SK-N-SH (cell line): ENCODE measurements at regions not wholly inside any gene's neighbourhood (a gene's known extent, or its start where the extent isn't known, plus 50 kb on each side); places are given as distances from the start of the nearest gene placed in this dataset.

Experiments used
- CTCF ChIA-PET: fragments of 300-600, 350-600 bp; formaldehyde crosslinking; extraction: SDS; loops from one replicate; lab custom pipeline; 2021; lab: Yijun Ruan, JAX
- POLR2A ChIA-PET: fragments of 350-600 bp; sonication (Branson Sonifier 250); formaldehyde crosslinking; extraction: SDS; loops from one replicate; lab custom pipeline; 2020; ENCODE audit warnings: antibody characterized with exemption, inconsistent platforms; lab: Yijun Ruan, JAX
- DNase-seq: peaks from one replicate; pipeline ENCODE4 v3.0.0; 2012
- H2AFZ ChIP-seq: fragments of 200-600 bp; sonication (generic); 2 replicates; pipeline ENCODE4 v1.8.1; 2016; ENCODE audit warnings: antibody characterized with exemption, mild to moderate bottlenecking, low read depth
- H3F3A ChIP-seq: fragments of 200-600 bp; sonication (generic); replicated peaks from 2 replicates; pipeline ENCODE3; 2016; ENCODE audit warnings: antibody characterized with exemption, mild to moderate bottlenecking; ENCODE audit not compliant: insufficient read depth
- H3K27ac ChIP-seq, 2 experiments: fragments of 200-500 bp in 1 of 2; fragments of 200-600 bp in 1 of 2; sonication (Bioruptor generic) in 1 of 2; sonication (generic), shearing (Covaris generic) in 1 of 2; 2 replicates each; pipeline versions ENCODE4 v1.5.1 to v1.6.1; 2014 to 2016; ENCODE audit warnings: low read depth in 2 of 2, inconsistent platforms in 1 of 2, low read length in 1 of 2, mild to moderate bottlenecking in 1 of 2, mixed read lengths in 1 of 2
- H3K27me3 ChIP-seq: fragments of 200-600 bp; sonication (generic), shearing (Covaris generic); 2 replicates; pipeline ENCODE4 v1.6.1; 2016; ENCODE audit warnings: mixed run types; ENCODE audit not compliant: insufficient read depth
- H3K36me3 ChIP-seq, 2 experiments: fragments of 200-500 bp in 1 of 2; fragments of 200-600 bp in 1 of 2; sonication (Bioruptor generic) in 1 of 2; sonication (generic) in 1 of 2; replicated peaks in 1 of 2; 2 replicates each; pipeline versions ENCODE3 to v1.5.1; 2014 to 2016; ENCODE audit warnings: low read length in 1 of 2, mild to moderate bottlenecking in 1 of 2; ENCODE audit not compliant: insufficient read depth in 2 of 2, control insufficient read depth in 1 of 2
- H3K4me1 ChIP-seq, 2 experiments: fragments of 200-500 bp in 1 of 2; fragments of 200-600 bp in 1 of 2; sonication (Bioruptor generic) in 1 of 2; sonication (generic), shearing (Covaris generic) in 1 of 2; 2 replicates each; pipeline versions ENCODE4 v1.5.1 to v1.6.1; 2014 to 2016; ENCODE audit warnings: low read depth in 1 of 2, low read length in 1 of 2, mixed run types in 1 of 2; ENCODE audit not compliant: insufficient read depth in 2 of 2, control insufficient read depth in 1 of 2
- H3K4me2 ChIP-seq: fragments of 200-600 bp; sonication (generic), shearing (Covaris generic); 2 replicates; pipeline ENCODE4 v1.6.1; 2017; ENCODE audit warnings: mixed run types
- H3K4me3 ChIP-seq, 2 experiments: fragments of 200-500 bp in 1 of 2; fragments of 200-600 bp in 1 of 2; sonication (Bioruptor generic) in 1 of 2; sonication (generic), shearing (Covaris generic) in 1 of 2; 2 replicates each; pipeline versions ENCODE4 v1.5.1 to v1.8.1; 2014 to 2016; ENCODE audit warnings: low read depth in 2 of 2, inconsistent platforms in 1 of 2, low read length in 1 of 2, mild to moderate bottlenecking in 1 of 2, mixed read lengths in 1 of 2, moderate library complexity in 1 of 2
- H3K79me2 ChIP-seq: fragments of 200-600 bp; sonication (generic); 2 replicates; pipeline ENCODE4 v1.8.1; 2017; ENCODE audit warnings: mild to moderate bottlenecking; ENCODE audit not compliant: insufficient read depth
- H3K9ac ChIP-seq: fragments of 200-600 bp; sonication (generic); 2 replicates; pipeline ENCODE4 v1.6.1; 2017; ENCODE audit warnings: mixed run types
- H3K9me2 ChIP-seq: fragments of 200-600 bp; sonication (generic); 2 replicates; pipeline ENCODE4 v1.6.1; 2017; ENCODE audit warnings: mixed run types
- H3K9me3 ChIP-seq: fragments of 200-600 bp; sonication (generic); 2 replicates; pipeline ENCODE4 v1.6.1; 2017; ENCODE audit warnings: mixed run types, mild to moderate bottlenecking, moderate library complexity
- H4K20me1 ChIP-seq: fragments of 200-600 bp; sonication (generic); 2 replicates; pipeline ENCODE4 v1.6.1; 2017; ENCODE audit warnings: mild to moderate bottlenecking, mixed run types; ENCODE audit not compliant: insufficient read depth
- GABPA ChIP-seq: IDR thresholded peaks from 2 replicates; pipeline ENCODE4 v1.4.0; 2012; ENCODE audit warnings: low read depth, mild to moderate bottlenecking
- GATA2 ChIP-seq: sonication (generic); formaldehyde crosslinking; IDR thresholded peaks from 2 replicates; pipeline ENCODE4 v1.5.0; 2020; ENCODE audit warnings: mild to moderate bottlenecking, missing genetic modification reagents
- JUND ChIP-seq: IDR thresholded peaks from 2 replicates; pipeline ENCODE4 v1.4.0; 2012
- MEF2A ChIP-seq: IDR thresholded peaks from 2 replicates; pipeline ENCODE4 v1.4.0; 2012; ENCODE audit warnings: low read depth, borderline replicate concordance
- MXI1 ChIP-seq: IDR thresholded peaks from 2 replicates; pipeline ENCODE4 v1.6.1; 2012; ENCODE audit warnings: mild to moderate bottlenecking, low read depth, low read length, improper control_type of control experiment
- NFIC ChIP-seq: IDR thresholded peaks from 2 replicates; pipeline ENCODE4 v1.4.0; 2012; ENCODE audit warnings: borderline replicate concordance
- NRF1 ChIP-seq: IDR thresholded peaks from 2 replicates; pipeline ENCODE4 v1.6.1; 2012; ENCODE audit warnings: low read depth, mild to moderate bottlenecking, low read length
- RCOR1 ChIP-seq: fragments of 150-350 bp; IDR thresholded peaks from 2 replicates; pipeline ENCODE4 v1.6.1; 2017; ENCODE audit warnings: antibody characterized with exemption, low read length
- RFX5 ChIP-seq: IDR thresholded peaks from 2 replicates; pipeline ENCODE4 v1.6.1; 2012; ENCODE audit warnings: mild to moderate bottlenecking, improper control_type of control experiment, low read length
- RXRA ChIP-seq: IDR thresholded peaks from 2 replicates; pipeline ENCODE4 v1.4.0; 2012; ENCODE audit warnings: low read depth, mild to moderate bottlenecking, borderline replicate concordance
- TCF12 ChIP-seq: IDR thresholded peaks from 2 replicates; pipeline ENCODE4 v1.4.0; 2012
- WGBS: methylation state at CpG from one replicate; pipeline ENCODE4 v1.1.6; 2017; ENCODE audit warnings: low lambda C conversion rate; 5-methylcytosine and 5-hydroxymethylcytosine counted together
- TF ChIP-seq, protein P1 (sequence below): IDR thresholded peaks from 2 replicates; pipeline ENCODE4 v1.4.0; 2012; ENCODE audit warnings: low read depth, borderline replicate concordance
- TF ChIP-seq, protein P2 (sequence below): IDR thresholded peaks from 2 replicates; pipeline ENCODE4 v1.4.0; 2012; ENCODE audit warnings: low read depth
- TF ChIP-seq, protein P3 (sequence below): IDR thresholded peaks from 2 replicates; pipeline ENCODE4; 2012
- TF ChIP-seq, protein P4 (sequence below): fragments of 150-350 bp; IDR thresholded peaks from 2 replicates; pipeline ENCODE4 v1.6.1; 2017; ENCODE audit warnings: antibody characterized with exemption, low read length, low read depth, borderline replicate concordance

DNA sequence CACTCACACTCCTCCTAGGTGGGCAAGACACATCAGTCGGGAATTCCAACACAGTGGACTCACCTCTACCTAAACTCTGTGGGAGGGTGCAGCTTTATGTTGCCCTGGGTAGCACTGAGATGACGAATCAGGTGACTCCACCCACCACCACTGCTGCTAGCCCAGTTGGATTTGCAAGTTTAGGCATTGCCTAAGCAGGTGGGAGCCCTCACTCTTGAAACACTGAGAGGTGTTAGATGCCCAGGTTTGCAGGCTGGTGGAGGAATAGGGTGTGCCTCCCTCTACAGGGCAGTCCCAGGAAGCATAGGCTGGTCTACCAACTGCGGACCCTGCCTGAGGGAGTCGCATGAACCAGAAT, 708.9 kb downstream of the POM121L12 start:
- H3K4me2 ChIP-seq, result no peak overlapping the region
- no peak overlapping the region for H3K4me3 ChIP-seq
- H3K27me3 ChIP-seq, result no peaks in the 10 kb centered on the region
- H2AFZ ChIP-seq, result no peak overlapping the region
- H3K27ac ChIP-seq, result no peak overlapping the region
- POLR2A ChIA-PET, result no interaction called here
- CTCF ChIA-PET, result no interaction called here
- peaks cover 0 to 7% of the 10 kb centered on the region in 2 experiments; a peak in 1 of 4 replicates for H3K4me1 ChIP-seq
- no peaks in the 10 kb centered on the region for H3F3A ChIP-seq
- peaks cover 6% of the 10 kb centered on the region; the same call in 1 of the 2 replicates for H3K9me2 ChIP-seq
- H3K9me3 ChIP-seq, result peaks cover 8% of the 10 kb centered on the region; the same call in 1 of the 2 replicates
- no peak overlapping the region for H3K9ac ChIP-seq
- no peak for DNase-seq
- H3K79me2 ChIP-seq, result no peaks in the 10 kb centered on the region
- H4K20me1 ChIP-seq, result no peaks in the 10 kb centered on the region
- no peak for TF ChIP-seq TCF12
- WGBS, result 9% methylated on average over 4 of the region's 4 CpGs
- H3K36me3 ChIP-seq, result no peaks in the 10 kb centered on the region

DNA sequence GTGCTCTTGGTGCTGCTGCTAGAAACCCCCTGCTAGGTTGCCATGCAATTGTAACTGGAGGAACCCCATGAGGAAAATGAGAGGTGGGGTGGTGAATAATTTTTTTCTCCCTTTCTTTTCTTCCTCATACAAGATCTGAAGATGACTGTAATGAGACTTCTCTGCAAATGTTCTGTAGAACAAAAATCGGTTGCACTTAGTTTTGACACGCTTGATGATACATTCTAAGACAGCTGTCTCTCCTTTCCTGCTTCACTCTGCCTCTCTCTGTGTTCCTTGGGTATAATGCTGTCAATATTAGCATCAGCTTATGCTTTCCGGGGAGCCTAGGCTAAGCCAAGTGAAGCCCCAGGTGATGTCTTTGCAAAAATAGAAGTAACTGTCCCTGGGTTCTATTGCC, 721.5 kb downstream of the POM121L12 start:
- Histone ChIP-seq H3K4me1 (no peaks in the 10 kb centered on the region), H2AFZ (no peak overlapping the region), H3K27ac (no peak overlapping the region), H3K4me3 (no peak overlapping the region), H3F3A (no peaks in the 10 kb centered on the region), H4K20me1 (no peaks in the 10 kb centered on the region), H3K9ac (no peak overlapping the region), H3K79me2 (no peaks in the 10 kb centered on the region), H3K27me3 (no peaks in the 10 kb centered on the region), H3K9me2 (no peaks in the 10 kb centered on the region), H3K4me2 (no peak overlapping the region), H3K36me3 (no peaks in the 10 kb centered on the region), H3K9me3 (no peaks in the 10 kb centered on the region)
- POLR2A ChIA-PET, result no interaction called here
- CTCF ChIA-PET, result interaction anchor here (0.7 kb wide), 1 partner anchor 73 kb away, joined by 3 read pairs; no protein-coding TSS in a partner anchor
- TF ChIP-seq RCOR1, result no peak
- no peak for DNase-seq
- WGBS, result 20% methylated on average over 3 of the region's 3 CpGs

DNA sequence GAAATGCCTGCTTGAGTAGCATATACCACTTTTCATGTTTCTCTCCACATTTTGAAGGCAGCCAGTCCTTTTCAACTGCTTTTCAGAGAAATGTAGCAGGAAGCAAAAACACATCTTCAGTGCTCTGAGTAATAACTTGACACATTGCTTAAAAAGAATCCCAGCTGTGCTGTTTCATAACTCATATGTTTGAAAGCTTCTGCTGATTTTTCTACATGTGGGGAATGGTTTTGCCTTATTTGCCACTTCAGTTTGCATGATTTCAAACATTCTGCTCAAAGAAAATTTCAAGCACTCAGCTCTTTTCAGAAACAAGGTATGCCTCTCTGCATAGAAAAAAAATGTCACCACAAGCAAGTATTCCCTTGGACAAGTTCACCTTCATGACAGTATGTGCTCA, 732.8 kb downstream of the POM121L12 start:
- CTCF ChIA-PET, result no interaction called here
- H2AFZ ChIP-seq, result no peak overlapping the region
- TF ChIP-seq NRF1 (no peak), GATA2 (no peak), RFX5 (no peak), GABPA (no peak), JUND (no peak)
- TF ChIP-seq, all 33 proteins: peak for 0
- H3F3A ChIP-seq, result no peaks in the 10 kb centered on the region
- peaks cover 10% of the 10 kb centered on the region; the same call in 1 of the 2 replicates for H3K9me3 ChIP-seq
- DNase-seq, result no peak
- H4K20me1 ChIP-seq, result no peaks in the 10 kb centered on the region
- H3K79me2 ChIP-seq, result no peaks in the 10 kb centered on the region
- no peaks in the 10 kb centered on the region for H3K27me3 ChIP-seq
- H3K9ac ChIP-seq, result no peak overlapping the region
- POLR2A ChIA-PET, result no interaction called here
- no peaks in the 10 kb centered on the region for H3K36me3 ChIP-seq
- H3K27ac ChIP-seq, result no peak overlapping the region
- H3K4me2 ChIP-seq, result no peak overlapping the region
- H3K4me3 ChIP-seq, result no peak overlapping the region
- no peaks in the 10 kb centered on the region; a peak in 1 of 4 replicates for H3K4me1 ChIP-seq
- H3K9me2 ChIP-seq, result no peaks in the 10 kb centered on the region

DNA sequence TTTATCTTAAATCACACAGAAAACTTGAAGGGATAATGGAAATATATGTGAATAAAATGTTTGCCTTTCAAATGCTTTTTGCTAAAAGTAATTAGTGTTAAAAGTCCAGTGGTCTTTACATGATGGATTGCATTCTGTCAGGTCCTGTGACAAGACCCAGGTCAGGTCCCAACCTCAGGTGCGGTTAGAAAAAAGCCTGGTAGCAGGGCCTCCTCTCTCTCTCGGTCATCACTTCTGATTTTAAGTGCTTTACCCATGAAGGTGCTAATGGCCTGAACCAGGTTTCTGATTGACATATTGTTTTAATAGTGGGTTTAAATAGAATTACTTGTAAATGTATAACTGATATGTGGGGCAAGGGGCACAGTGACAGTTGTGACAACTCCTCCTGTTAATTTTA, 736.3 kb downstream of the POM121L12 start:
- ChIA-PET CTCF (no interaction called here), POLR2A (no interaction called here)
- DNase-seq, result no peak
- no peak overlapping the region for H3K4me2 ChIP-seq
- no peaks in the 10 kb centered on the region for H3K27me3 ChIP-seq
- no peaks in the 10 kb centered on the region for H4K20me1 ChIP-seq
- no peaks in the 10 kb centered on the region for H3F3A ChIP-seq
- H3K36me3 ChIP-seq, result no peaks in the 10 kb centered on the region
- peaks cover 14% of the 10 kb centered on the region; the same call in 1 of the 2 replicates for H3K9me3 ChIP-seq
- H3K9ac ChIP-seq, result no peak overlapping the region
- H3K27ac ChIP-seq, result no peak overlapping the region
- H3K4me1 ChIP-seq, result no peaks in the 10 kb centered on the region; a peak in 1 of 4 replicates
- 0 out of 2 replicates have a peak, but pooled peaks cover 3% of the 10 kb centered on the region for H3K9me2 ChIP-seq
- no peak overlapping the region for H3K4me3 ChIP-seq
- no peak overlapping the region for H2AFZ ChIP-seq
- no peaks in the 10 kb centered on the region for H3K79me2 ChIP-seq
- WGBS, result 17% methylated on average over 2 of the region's 2 CpGs
- TF ChIP-seq, protein P1, sequence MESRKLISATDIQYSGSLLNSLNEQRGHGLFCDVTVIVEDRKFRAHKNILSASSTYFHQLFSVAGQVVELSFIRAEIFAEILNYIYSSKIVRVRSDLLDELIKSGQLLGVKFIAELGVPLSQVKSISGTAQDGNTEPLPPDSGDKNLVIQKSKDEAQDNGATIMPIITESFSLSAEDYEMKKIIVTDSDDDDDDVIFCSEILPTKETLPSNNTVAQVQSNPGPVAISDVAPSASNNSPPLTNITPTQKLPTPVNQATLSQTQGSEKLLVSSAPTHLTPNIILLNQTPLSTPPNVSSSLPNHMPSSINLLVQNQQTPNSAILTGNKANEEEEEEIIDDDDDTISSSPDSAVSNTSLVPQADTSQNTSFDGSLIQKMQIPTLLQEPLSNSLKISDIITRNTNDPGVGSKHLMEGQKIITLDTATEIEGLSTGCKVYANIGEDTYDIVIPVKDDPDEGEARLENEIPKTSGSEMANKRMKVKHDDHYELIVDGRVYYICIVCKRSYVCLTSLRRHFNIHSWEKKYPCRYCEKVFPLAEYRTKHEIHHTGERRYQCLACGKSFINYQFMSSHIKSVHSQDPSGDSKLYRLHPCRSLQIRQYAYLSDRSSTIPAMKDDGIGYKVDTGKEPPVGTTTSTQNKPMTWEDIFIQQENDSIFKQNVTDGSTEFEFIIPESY, result no peak
- TF ChIP-seq, protein P2, sequence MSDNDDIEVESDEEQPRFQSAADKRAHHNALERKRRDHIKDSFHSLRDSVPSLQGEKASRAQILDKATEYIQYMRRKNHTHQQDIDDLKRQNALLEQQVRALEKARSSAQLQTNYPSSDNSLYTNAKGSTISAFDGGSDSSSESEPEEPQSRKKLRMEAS, result no peak
- TF ChIP-seq NRF1 (no peak), MEF2A (no peak), NFIC (no peak), RXRA (no peak), MXI1 (no peak)
- TF ChIP-seq, protein P3, sequence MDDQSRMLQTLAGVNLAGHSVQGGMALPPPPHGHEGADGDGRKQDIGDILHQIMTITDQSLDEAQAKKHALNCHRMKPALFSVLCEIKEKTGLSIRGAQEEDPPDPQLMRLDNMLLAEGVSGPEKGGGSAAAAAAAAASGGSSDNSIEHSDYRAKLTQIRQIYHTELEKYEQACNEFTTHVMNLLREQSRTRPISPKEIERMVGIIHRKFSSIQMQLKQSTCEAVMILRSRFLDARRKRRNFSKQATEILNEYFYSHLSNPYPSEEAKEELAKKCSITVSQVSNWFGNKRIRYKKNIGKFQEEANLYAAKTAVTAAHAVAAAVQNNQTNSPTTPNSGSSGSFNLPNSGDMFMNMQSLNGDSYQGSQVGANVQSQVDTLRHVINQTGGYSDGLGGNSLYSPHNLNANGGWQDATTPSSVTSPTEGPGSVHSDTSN, result no peak
- TF ChIP-seq, protein P4, sequence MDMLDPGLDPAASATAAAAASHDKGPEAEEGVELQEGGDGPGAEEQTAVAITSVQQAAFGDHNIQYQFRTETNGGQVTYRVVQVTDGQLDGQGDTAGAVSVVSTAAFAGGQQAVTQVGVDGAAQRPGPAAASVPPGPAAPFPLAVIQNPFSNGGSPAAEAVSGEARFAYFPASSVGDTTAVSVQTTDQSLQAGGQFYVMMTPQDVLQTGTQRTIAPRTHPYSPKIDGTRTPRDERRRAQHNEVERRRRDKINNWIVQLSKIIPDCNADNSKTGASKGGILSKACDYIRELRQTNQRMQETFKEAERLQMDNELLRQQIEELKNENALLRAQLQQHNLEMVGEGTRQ, result no peak
